K562 (cell line): ENCODE measurements at regions not wholly inside any gene's neighbourhood (a gene's known extent, or its start where the extent isn't known, plus 50 kb on each side); places are given as distances from the start of the nearest gene placed in this dataset.

Source experiments
- ATAC-seq: fragments of 200-7000 bp; cut with Tn5 transposase; 3 replicates; pipeline ENCODE4 v1.9.1; 2020; ENCODE audit warnings: moderate library complexity
- BruUV-seq: library from RNA; stranded (reverse); fragments of 400-500 nt; replicated peaks from 2 replicates; lab custom pipeline; 2021; lab: Mats Ljungman, UMichigan
- CTCF ChIA-PET: fragments of 300-600 bp; formaldehyde crosslinking; extraction: SDS; loops from one replicate; lab custom pipeline; 2021; ENCODE audit warnings: low intra/inter-chr PET ratio; lab: Yijun Ruan, JAX
- POLR2A ChIA-PET: fragments of 300-600, 350-650 bp; sonication (Branson Sonifier 250); formaldehyde crosslinking; extraction: SDS; loops from one replicate; lab custom pipeline; 2021; ENCODE audit warnings: antibody characterized with exemption, inconsistent platforms; lab: Yijun Ruan, JAX
- DNase-seq, 4 experiments: peaks; one replicate each; pipeline versions ENCODE4 v3.0.0 to v3.0.0-alpha.2; 2011 to 2018; ENCODE audit warnings: low spot score in 3 of 4, mixed read lengths in 3 of 4; ENCODE audit errors: extremely low read depth in 1 of 4
- FAIRE-seq: peaks from 2 replicates; lab custom pipeline; 2011; peaks lifted over from hg19 to GRCh38; lab: Jason Lieb, UNC
- H2AFZ ChIP-seq: 2 replicates; pipeline ENCODE4 v1.6.0; 2011; ENCODE audit warnings: low read depth, low read length, control low read depth, inconsistent platforms
- H3K27ac ChIP-seq: fragments of 200-600 bp; 3 replicates; pipeline ENCODE4 v1.8.0; 2011; ENCODE audit warnings: low read depth, mild to moderate bottlenecking, control low read depth, inconsistent platforms, low read length, moderate library complexity, mixed read lengths; ENCODE audit errors: extremely low read depth
- H3K27me3 ChIP-seq, 2 experiments: fragments of 300-600 bp in 1 of 2; 2 replicates in 1 of 2; 3 replicates in 1 of 2; pipeline versions ENCODE4 v1.6.0 to v1.8.0; 2011; ENCODE audit warnings: inconsistent platforms in 2 of 2, low read length in 2 of 2, mild to moderate bottlenecking in 1 of 2, mixed read lengths in 1 of 2, moderate library complexity in 1 of 2; ENCODE audit not compliant: control insufficient read depth in 2 of 2, insufficient read depth in 2 of 2
- H3K36me3 ChIP-seq: fragments of 300-600 bp; 3 replicates; pipeline ENCODE4 v1.8.0; 2011; ENCODE audit warnings: mild to moderate bottlenecking, low read length, inconsistent platforms; ENCODE audit not compliant: control insufficient read depth, insufficient read depth
- H3K4me1 ChIP-seq, 2 experiments: fragments of 200-600 bp in 1 of 2; replicated peaks in 1 of 2; 2 replicates in 1 of 2; 3 replicates in 1 of 2; pipeline versions ENCODE4 v1.5.1 to v1.8.0; 2011; ENCODE audit warnings: inconsistent platforms in 2 of 2, low read length in 2 of 2, mild to moderate bottlenecking in 1 of 2, mixed read lengths in 1 of 2, moderate library complexity in 1 of 2; ENCODE audit not compliant: control insufficient read depth in 2 of 2, insufficient read depth in 2 of 2
- H3K4me2 ChIP-seq: 2 replicates; pipeline ENCODE4 v1.6.1; 2011; ENCODE audit warnings: low read length, control low read depth, inconsistent platforms, mixed read lengths; ENCODE audit not compliant: insufficient read depth
- H3K4me3 ChIP-seq: fragments of 200-600 bp; sonication (generic), shearing (Covaris generic); 2 replicates; pipeline ENCODE4 v1.5.1; 2016; ENCODE audit warnings: control low read depth, inconsistent platforms
- H3K79me2 ChIP-seq: fragments of 200-600 bp; 3 replicates; pipeline ENCODE4 v1.8.0; 2011; ENCODE audit warnings: low read length, inconsistent platforms; ENCODE audit not compliant: control insufficient read depth, insufficient read depth
- H3K9ac ChIP-seq, 2 experiments: 2 replicates each; pipeline versions ENCODE4 v1.6.0 to v1.6.1; 2011; ENCODE audit warnings: low read depth in 2 of 2, low read length in 2 of 2, control low read depth in 1 of 2, inconsistent platforms in 1 of 2, mild to moderate bottlenecking in 1 of 2, mixed read lengths in 1 of 2; ENCODE audit not compliant: insufficient read depth in 1 of 2
- H3K9me1 ChIP-seq: one replicate; pipeline ENCODE4 v1.6.0; 2011; ENCODE audit warnings: inconsistent platforms, mild to moderate bottlenecking, low read length, moderate library complexity; ENCODE audit not compliant: control insufficient read depth, insufficient read depth
- H3K9me3 ChIP-seq: replicated peaks from 2 replicates; pipeline ENCODE4 v1.5.1; 2011; ENCODE audit warnings: low read depth, low read length, inconsistent platforms; ENCODE audit not compliant: control insufficient read depth, insufficient read depth
- H4K20me1 ChIP-seq: replicated peaks from 2 replicates; pipeline ENCODE4 v1.6.1; 2011; ENCODE audit warnings: low read length, inconsistent platforms, mixed read lengths; ENCODE audit not compliant: control insufficient read depth, insufficient read depth
- CHCHD3 ChIP-seq: fragments of 250-450 bp; sonication (Bioruptor Pico); IDR thresholded peaks from 2 replicates; pipeline ENCODE4 v2.1.2; 2022; ENCODE audit warnings: mild to moderate bottlenecking
- HLTF ChIP-seq: fragments of 450-650 bp; IDR thresholded peaks from 2 replicates; pipeline ENCODE4 v1.6.1; 2016
- PHB ChIP-seq: fragments of 250-450 bp; sonication (Bioruptor Pico); IDR thresholded peaks from 2 replicates; pipeline ENCODE4 v1.5.0; 2021
- SRSF1 ChIP-seq: fragments of 200-400 bp; formaldehyde crosslinking; IDR thresholded peaks from 2 replicates; pipeline ENCODE4 v1.6.1; 2017; ENCODE audit warnings: mild to moderate bottlenecking, low read depth, low read length, moderate library complexity
- THAP12 ChIP-seq: fragments of 250-450 bp; sonication (Bioruptor Pico); IDR thresholded peaks from 2 replicates; pipeline ENCODE4 v1.9.0; 2021; ENCODE audit warnings: mild to moderate bottlenecking, inconsistent platforms
- XRCC4 ChIP-seq: IDR thresholded peaks from one replicate; pipeline ENCODE4 v1.6.1; 2011; ENCODE audit not compliant: insufficient read depth, insufficient read length; ENCODE audit errors: extremely low read depth
- ZNF644 ChIP-seq: fragments of 200-800 bp; sonication (Bioruptor generic); IDR thresholded peaks from 2 replicates; pipeline ENCODE4 v1.6.1; 2016; ENCODE audit warnings: low read depth, missing genetic modification characterization, missing compliant biosample characterization
- WGBS: fragments of 100-300 bp; shearing (Covaris generic); methylation state at CpG from one replicate; pipeline ENCODE4 v1.1.6; 2016; ENCODE audit warnings: low coverage, mixed read lengths; ENCODE audit not compliant: insufficient coverage; ENCODE audit errors: missing lambda C conversion rate; 5-methylcytosine and 5-hydroxymethylcytosine counted together
- in situ Hi-C: fragments of 300-500 bp; cut with MboI; formaldehyde crosslinking; loops from 4 replicates; pipeline ENCODE4 v1.15.0; 2018; ENCODE audit warnings: inconsistent platforms, mixed read lengths
- intact Hi-C: fragments of 100-400 bp; cut with micrococcal nuclease; formaldehyde crosslinking; loops from 2 replicates; pipeline ENCODE4 v1.14.2; 2022

DNA sequence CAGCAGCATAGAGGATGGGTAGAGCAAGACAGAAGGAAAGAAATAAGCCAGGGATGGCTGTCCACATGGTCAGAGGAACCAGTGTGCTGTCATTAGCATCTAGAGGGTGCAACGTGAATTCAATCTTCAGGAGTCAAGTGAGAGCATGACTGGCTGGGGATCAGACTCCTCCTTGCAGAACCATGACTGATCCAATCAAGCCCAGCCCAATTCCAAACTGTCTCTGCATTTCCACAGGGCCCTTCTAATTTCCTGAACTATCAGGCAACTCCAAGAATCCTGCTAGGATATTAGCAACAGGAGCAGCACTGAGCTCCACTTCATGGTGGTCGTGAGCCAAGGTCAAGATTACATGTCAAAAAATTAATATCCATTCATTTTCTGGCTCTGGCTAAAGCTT is 166.8 kb upstream of the CAMK1G start:
- FAIRE-seq, result no peak
- Histone ChIP-seq H3K9me1 (no peaks in the 10 kb centered on the region), H4K20me1 (no peaks in the 10 kb centered on the region; the same call in 1 of the 2 replicates), H3K9me3 (no peaks in the 10 kb centered on the region), H3K79me2 (no peaks in the 10 kb centered on the region)
- CTCF ChIA-PET, result interaction anchor here (0.6 kb wide), 1 partner anchor 917 kb away, joined by 5 read pairs; no protein-coding TSS in a partner anchor
- TF ChIP-seq CHCHD3 (CRISPR knock-in tag) (no peak), PHB (no peak), XRCC4 (no peak), HLTF (no peak), THAP12 (no peak), SRSF1 (no peak), ZNF644 (tag) (no peak)
- TF ChIP-seq, all 486 proteins: peak for 0
- ATAC-seq (no peak), DNase-seq (no peak)
- 0% methylated on average over 2 of the region's 2 CpGs for WGBS
- intact Hi-C loops, result no loop called here
- H3K27ac ChIP-seq, result no peak overlapping the region
- POLR2A ChIA-PET, result interaction anchor here (0.7 kb wide), 1 partner anchor 151 kb away, joined by 3 read pairs; no protein-coding TSS in a partner anchor
- peaks cover 0 to 7% of the 10 kb centered on the region in 2 experiments; a peak in 1 of 5 replicates for H3K27me3 ChIP-seq
- H2AFZ ChIP-seq, result no peak overlapping the region
- no peak overlapping the region for H3K4me3 ChIP-seq
- no peaks in the 10 kb centered on the region for H3K36me3 ChIP-seq
- in situ Hi-C loops, result no loop called here
- H3K9ac ChIP-seq, result no peak overlapping the region
- no peaks in the 10 kb centered on the region for H3K4me1 ChIP-seq
- H3K4me2 ChIP-seq, result no peak overlapping the region
- BruUV-seq, result no TSS peak
